PC-9 (cell line): ENCODE measurements at regions not wholly inside any gene's neighbourhood (a gene's known extent, or its start where the extent isn't known, plus 50 kb on each side); places are given as distances from the start of the nearest gene placed in this dataset.

ENCODE experiments used
- BruUV-seq: library from RNA; stranded (reverse); fragments of 400-500 nt; replicated peaks from 2 replicates; lab custom pipeline; 2021; lab: Mats Ljungman, UMichigan
- CTCF ChIA-PET: fragments of 300-600 bp; sonication (Branson Sonifier 250); formaldehyde crosslinking; loops from one replicate; lab custom pipeline; 2022; ENCODE audit warnings: antibody characterized with exemption; lab: Charles Lee
- POLR2A ChIA-PET: fragments of 300-600 bp; sonication (Branson Sonifier 250); formaldehyde crosslinking; loops from one replicate; lab custom pipeline; 2022; ENCODE audit warnings: antibody characterized with exemption; ENCODE audit not compliant: unreplicated experiment; lab: Charles Lee
- DNase-seq, 2 experiments: peaks; one replicate each; pipeline versions ENCODE4 v3.0.0 to v3.0.0-alpha.2; 2015 to 2022; ENCODE audit warnings: mixed read lengths in 1 of 2
- H2AFZ ChIP-seq: fragments of 200-600 bp; sonication (generic); 2 replicates; pipeline ENCODE4 v1.8.1; 2017; ENCODE audit warnings: antibody characterized with exemption
- H3F3A ChIP-seq: fragments of 200-600 bp; sonication (generic); 2 replicates; pipeline ENCODE4 v1.8.1; 2017; ENCODE audit warnings: antibody characterized with exemption, mild to moderate bottlenecking, low read depth; ENCODE audit not compliant: insufficient read depth
- H3K27ac ChIP-seq: fragments of 200-600 bp; sonication (generic); 2 replicates; pipeline ENCODE4 v1.6.1; 2016; ENCODE audit warnings: mixed run types
- H3K27me3 ChIP-seq: fragments of 200-600 bp; sonication (generic); 2 replicates; pipeline ENCODE4 v1.6.1; 2016; ENCODE audit warnings: low read depth, mixed run types; ENCODE audit not compliant: insufficient read depth
- H3K36me3 ChIP-seq: fragments of 200-600 bp; sonication (generic); 2 replicates; pipeline ENCODE4 v1.6.1; 2016; ENCODE audit warnings: low read depth, mixed run types
- H3K4me1 ChIP-seq: fragments of 200-600 bp; sonication (generic); replicated peaks from 2 replicates; pipeline ENCODE4 v1.6.1; 2016; ENCODE audit warnings: mixed run types; ENCODE audit not compliant: insufficient read depth
- H3K4me2 ChIP-seq: fragments of 200-600 bp; sonication (generic); 2 replicates; pipeline ENCODE4 v1.6.1; 2017; ENCODE audit warnings: mixed run types
- H3K4me3 ChIP-seq: fragments of 200-600 bp; sonication (generic); 2 replicates; pipeline ENCODE4 v1.6.1; 2016; ENCODE audit warnings: mixed run types
- H3K79me2 ChIP-seq: fragments of 200-600 bp; sonication (generic); 2 replicates; pipeline ENCODE4 v1.6.1; 2017; ENCODE audit warnings: low read depth, mixed run types
- H3K9me2 ChIP-seq: fragments of 200-600 bp; sonication (generic); 2 replicates; pipeline ENCODE4 v1.8.1; 2017; ENCODE audit warnings: mild to moderate bottlenecking; ENCODE audit not compliant: insufficient read depth
- H3K9me3 ChIP-seq: fragments of 200-600 bp; sonication (generic); 2 replicates; pipeline ENCODE4 v1.8.1; 2016; ENCODE audit warnings: low read depth; ENCODE audit not compliant: insufficient read depth
- H4K20me1 ChIP-seq: fragments of 200-600 bp; sonication (generic); 2 replicates; pipeline ENCODE4 v1.8.1; 2017; ENCODE audit not compliant: insufficient read depth
- EZH2 ChIP-seq: fragments of 200-600 bp; sonication (generic); IDR thresholded peaks from 2 replicates; pipeline ENCODE4 v1.8.0; 2017; ENCODE audit warnings: antibody characterized with exemption, low read depth
- intact Hi-C: fragments of 100-400 bp; cut with micrococcal nuclease; formaldehyde crosslinking; loops from one replicate; pipeline ENCODE4 v1.10.0; 2022; ENCODE audit not compliant: unreplicated experiment
- TF ChIP-seq, protein P1 (sequence below): fragments of 200-600 bp; sonication (generic); conservative IDR thresholded peaks from 2 replicates; pipeline ENCODE4 v1.6.1; 2017; ENCODE audit warnings: mixed run types, antibody characterized with exemption, mild to moderate bottlenecking, moderate library complexity

DNA sequence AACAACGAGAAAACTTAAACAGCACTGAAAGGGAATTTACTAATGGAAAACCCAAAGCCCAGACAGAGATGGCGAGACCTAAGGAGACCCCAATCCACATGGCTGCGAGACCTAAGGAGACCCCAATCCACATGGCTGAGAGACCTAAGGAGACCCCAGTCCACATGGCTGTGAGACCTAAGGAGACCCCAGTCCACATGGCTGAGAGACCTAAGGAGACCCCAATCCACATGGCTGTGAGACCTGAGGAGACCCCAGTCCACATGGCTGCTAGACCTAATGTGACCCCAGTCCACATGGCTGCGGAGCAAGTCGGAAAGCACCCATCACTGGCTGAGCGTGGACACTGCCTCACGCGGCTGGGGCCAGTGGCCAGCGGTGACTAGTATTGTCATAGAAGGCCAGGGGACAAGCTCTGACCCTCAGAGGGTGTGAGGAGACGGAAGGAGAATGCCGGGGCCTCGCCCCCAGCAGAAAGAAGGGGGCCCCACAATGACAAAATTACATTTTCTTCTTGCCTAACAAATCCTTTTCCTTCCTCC is 241.8 kb downstream of the C16orf95 start:
- Histone ChIP-seq H3K79me2 (no peaks in the 10 kb centered on the region), H3K36me3 (no peaks in the 10 kb centered on the region), H3K27me3 (peaks cover 57% of the 10 kb centered on the region), H3K4me3 (no peak overlapping the region), H3K4me2 (no peak overlapping the region), H3F3A (no peaks in the 10 kb centered on the region), H4K20me1 (no peaks in the 10 kb centered on the region), H3K27ac (no peak overlapping the region), H3K4me1 (no peaks in the 10 kb centered on the region), H3K9me2 (no peaks in the 10 kb centered on the region), H3K9me3 (peaks cover 3% of the 10 kb centered on the region), H2AFZ (no peak overlapping the region)
- no peak for DNase-seq
- intact Hi-C loops: no loop called here
- POLR2A ChIA-PET: no interaction called here
- TF ChIP-seq, protein P1, sequence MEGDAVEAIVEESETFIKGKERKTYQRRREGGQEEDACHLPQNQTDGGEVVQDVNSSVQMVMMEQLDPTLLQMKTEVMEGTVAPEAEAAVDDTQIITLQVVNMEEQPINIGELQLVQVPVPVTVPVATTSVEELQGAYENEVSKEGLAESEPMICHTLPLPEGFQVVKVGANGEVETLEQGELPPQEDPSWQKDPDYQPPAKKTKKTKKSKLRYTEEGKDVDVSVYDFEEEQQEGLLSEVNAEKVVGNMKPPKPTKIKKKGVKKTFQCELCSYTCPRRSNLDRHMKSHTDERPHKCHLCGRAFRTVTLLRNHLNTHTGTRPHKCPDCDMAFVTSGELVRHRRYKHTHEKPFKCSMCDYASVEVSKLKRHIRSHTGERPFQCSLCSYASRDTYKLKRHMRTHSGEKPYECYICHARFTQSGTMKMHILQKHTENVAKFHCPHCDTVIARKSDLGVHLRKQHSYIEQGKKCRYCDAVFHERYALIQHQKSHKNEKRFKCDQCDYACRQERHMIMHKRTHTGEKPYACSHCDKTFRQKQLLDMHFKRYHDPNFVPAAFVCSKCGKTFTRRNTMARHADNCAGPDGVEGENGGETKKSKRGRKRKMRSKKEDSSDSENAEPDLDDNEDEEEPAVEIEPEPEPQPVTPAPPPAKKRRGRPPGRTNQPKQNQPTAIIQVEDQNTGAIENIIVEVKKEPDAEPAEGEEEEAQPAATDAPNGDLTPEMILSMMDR: no peak
- no TSS peak for BruUV-seq
- CTCF ChIA-PET: no interaction called here

DNA sequence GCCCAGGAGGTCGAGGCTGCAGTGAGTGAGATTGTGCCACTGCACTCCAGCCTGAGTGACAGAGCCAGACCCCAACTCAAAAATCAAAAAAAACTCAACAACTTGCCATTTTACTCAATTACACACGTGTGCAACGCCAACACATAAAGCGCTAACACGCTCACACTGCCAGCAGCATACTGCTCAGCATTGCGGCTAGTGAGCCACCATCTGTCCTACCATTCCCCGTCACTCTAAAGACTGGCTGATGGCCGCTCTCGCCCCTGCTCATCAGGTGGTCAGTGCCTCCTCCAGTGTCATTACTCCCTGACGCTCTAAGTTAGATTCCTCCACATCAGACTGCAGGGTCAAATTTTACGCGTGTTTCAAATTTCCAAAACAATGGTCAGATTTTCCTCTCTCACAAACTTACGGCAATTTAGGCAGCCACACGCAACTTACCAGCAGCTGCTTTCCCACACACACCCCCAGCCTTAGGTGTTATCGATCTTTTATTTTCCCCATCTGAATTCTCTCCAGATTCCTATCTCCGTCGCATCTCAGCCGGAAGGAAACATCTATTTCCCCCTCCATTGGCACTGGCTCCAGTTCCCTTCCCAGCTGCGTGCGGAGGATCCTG is 240.8 kb downstream of the C16orf95 start:
- no TSS peak for BruUV-seq
- Histone ChIP-seq H2AFZ (no peak overlapping the region), H3K4me2 (no peak overlapping the region)

DNA sequence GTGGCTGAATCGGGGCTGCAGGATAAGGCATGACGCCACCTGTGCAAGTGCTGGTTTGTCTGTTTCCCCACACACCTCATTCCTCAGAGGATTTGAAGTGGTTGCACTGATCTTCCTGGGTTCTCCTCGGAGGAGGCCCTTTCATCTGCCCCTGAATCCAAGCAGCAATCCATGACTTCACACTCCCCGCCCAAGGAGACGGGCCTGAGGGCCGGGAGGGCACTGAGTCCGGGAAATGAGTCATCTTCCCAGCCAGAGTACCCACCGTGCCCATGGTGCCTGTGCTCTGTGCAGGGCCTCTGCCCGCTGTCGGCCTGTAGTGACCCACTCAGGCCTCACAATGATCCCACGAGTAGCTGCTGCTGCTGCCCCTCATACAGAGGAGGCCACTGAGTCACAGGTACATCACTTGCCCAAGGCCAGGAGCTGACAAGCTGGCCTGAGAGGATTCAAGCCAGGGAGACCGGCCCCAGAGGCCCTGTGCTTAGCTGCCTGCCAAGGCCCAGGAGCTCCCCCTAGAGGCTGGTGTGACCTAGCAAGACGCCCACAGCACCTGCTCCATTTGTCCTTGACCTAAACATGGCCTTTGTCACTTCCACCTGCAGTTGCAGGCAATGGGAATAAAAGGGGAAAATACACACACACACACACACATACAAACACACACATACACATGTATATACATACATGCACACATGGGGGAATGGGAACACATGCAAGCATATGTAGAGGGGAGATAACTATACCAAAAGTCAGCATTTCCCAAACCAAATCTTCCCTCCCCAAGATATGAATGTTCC is 240.0 kb downstream of the C16orf95 start:
- H4K20me1 ChIP-seq: no peaks in the 10 kb centered on the region
- no peaks in the 10 kb centered on the region for H3K79me2 ChIP-seq
- no peak overlapping the region for H3K4me2 ChIP-seq
- no peak for TF ChIP-seq EZH2
- TF ChIP-seq, protein P1: peak; percentile 67
- peaks cover 40% of the 10 kb centered on the region for H3K27me3 ChIP-seq
- no peak overlapping the region for H3K27ac ChIP-seq
- no peaks in the 10 kb centered on the region for H3K36me3 ChIP-seq
- no peaks in the 10 kb centered on the region for H3K9me2 ChIP-seq
- no peak overlapping the region for H3K4me3 ChIP-seq
- intact Hi-C loops: no loop called here
- peaks cover 14% of the 10 kb centered on the region for H3K9me3 ChIP-seq
- ChIA-PET POLR2A (no interaction called here), CTCF (no interaction called here)
- no TSS peak for BruUV-seq
- H3F3A ChIP-seq: no peaks in the 10 kb centered on the region
- no peak overlapping the region for H2AFZ ChIP-seq
- H3K4me1 ChIP-seq: no peaks in the 10 kb centered on the region
- DNase-seq: peak in 1 of 2 experiments; percentile 33

More for the DNA sequence above, 240.8 kb downstream of the C16orf95 start:
- H3F3A ChIP-seq: no peaks in the 10 kb centered on the region
- H3K27ac ChIP-seq: no peak overlapping the region
- peaks cover 47% of the 10 kb centered on the region for H3K27me3 ChIP-seq
- no peaks in the 10 kb centered on the region for H3K4me1 ChIP-seq
- H3K4me3 ChIP-seq: no peak overlapping the region
- intact Hi-C loops: no loop called here
- no peaks in the 10 kb centered on the region for H3K9me2 ChIP-seq
- POLR2A ChIA-PET: no interaction called here
- H3K9me3 ChIP-seq: peaks cover 12% of the 10 kb centered on the region
- TF ChIP-seq EZH2: no peak
- TF ChIP-seq, protein P1: no peak
- CTCF ChIA-PET: no interaction called here
- H3K79me2 ChIP-seq: no peaks in the 10 kb centered on the region
- H3K36me3 ChIP-seq: no peaks in the 10 kb centered on the region
- no peak for DNase-seq
- no peaks in the 10 kb centered on the region for H4K20me1 ChIP-seq
